ENCODE measurements at regions not wholly inside any gene's neighbourhood (a gene's known extent, or its start where the extent isn't known, plus 50 kb on each side); places are given as distances from the start of the nearest gene placed in this dataset.
"Not testable (repeated sequence)": the region's sequence is repeated elsewhere in the genome, so short reads cannot be mapped to it uniquely, and the experiment has no call there.

- no peaks in the 10 kb centered on the region for H3K27me3 Mint-ChIP-seq
- no peaks in the 10 kb centered on the region for H3K36me3 ChIP-seq (replicated peaks in 1 of 2; ENCODE audit: control extremely low read depth in 1 of 2, control insufficient read depth in 1 of 2, extremely low read depth in 1 of 2, insufficient read depth in 2 of 2, low read length in 1 of 2)
- no peaks in the 10 kb centered on the region for H3K79me2 ChIP-seq (ENCODE audit: control insufficient read depth, insufficient read depth, low read length)
- H3K4me3 ChIP-seq (ENCODE audit: control extremely low read depth in 1 of 5, extremely low read depth in 1 of 5, insufficient read depth in 1 of 5, low read depth in 2 of 5, low read length in 4 of 5): no peak overlapping the region
- H3K4me3 Mint-ChIP-seq: no peak overlapping the region
- no peak overlapping the region for H3K27ac ChIP-seq (ENCODE audit: low read length in 2 of 2)
- no peak overlapping the region for H3K4me2 ChIP-seq (replicated peaks; ENCODE audit: low read depth, low read length, poor library complexity, severe bottlenecking)
- WGBS (ENCODE audit: insufficient coverage): 100% methylated on average over 2 of the region's 3 CpGs
- ATAC-seq (ENCODE audit: low read depth) (no peak), DNase-seq (no peak)
- no peaks in the 10 kb centered on the region for H3K27me3 ChIP-seq (replicated peaks in 1 of 4; ENCODE audit: control extremely low read depth in 1 of 4, control insufficient read depth in 3 of 4, insufficient read depth in 4 of 4, low read length in 3 of 4)
- H3K4me1 Mint-ChIP-seq: no peaks in the 10 kb centered on the region
- TF ChIP-seq CTCF (IDR thresholded peaks at IDR 0.05) (no peak), EZH2 (IDR thresholded peaks at IDR 0.05; ENCODE audit: borderline replicate concordance, insufficient read depth, low read depth, low read length, poor library complexity, severe bottlenecking) (no peak)
- ChIA-PET CTCF (no interaction called here), POLR2A (no interaction called here)
- H3K9me3 Mint-ChIP-seq (ENCODE audit: insufficient read depth): no peaks in the 10 kb centered on the region
- no peaks in the 10 kb centered on the region for H3K4me1 ChIP-seq (ENCODE audit: control insufficient read depth in 2 of 2, insufficient read depth in 2 of 2, low read length in 2 of 2)
- intact Hi-C loops (cut with micrococcal nuclease): no loop called here
- no peak overlapping the region for H2AFZ ChIP-seq (ENCODE audit: insufficient read depth, low read depth, low read length, poor library complexity, severe bottlenecking)
- no peak overlapping the region for H3K27ac Mint-ChIP-seq
- no peaks in the 10 kb centered on the region for H4K20me1 ChIP-seq (ENCODE audit: control insufficient read depth, insufficient read depth, low read length, poor library complexity, severe bottlenecking)
- H3K9ac ChIP-seq (ENCODE audit: low read length): no peak overlapping the region
- no peaks in the 10 kb centered on the region for H3K9me3 ChIP-seq (ENCODE audit: control extremely low read depth in 1 of 3, control insufficient read depth in 2 of 3, insufficient read depth in 1 of 3, low read length in 2 of 3)
These were observed 388.2 kb upstream of the SYNCRIP start for GRCh38 chr6:86030875-86031274.

- Mint-ChIP-seq H3K4me3 (no peak overlapping the region), H3K27ac (no peak overlapping the region), H3K27me3 (no peaks in the 10 kb centered on the region), H3K4me1 (no peaks in the 10 kb centered on the region), H3K9me3 (ENCODE audit: insufficient read depth) (no peaks in the 10 kb centered on the region)
- no peaks in the 10 kb centered on the region for H3K36me3 ChIP-seq (replicated peaks in 1 of 2; ENCODE audit: control extremely low read depth in 1 of 2, control insufficient read depth in 1 of 2, extremely low read depth in 1 of 2, insufficient read depth in 2 of 2, low read length in 1 of 2)
- H3K27ac ChIP-seq (ENCODE audit: low read length in 2 of 2): no peak overlapping the region
- TF ChIP-seq CTCF (IDR thresholded peaks at IDR 0.05) (no peak), EZH2 (IDR thresholded peaks at IDR 0.05; ENCODE audit: borderline replicate concordance, insufficient read depth, low read depth, low read length, poor library complexity, severe bottlenecking) (no peak)
- no peak overlapping the region for H3K9ac ChIP-seq (ENCODE audit: low read length)
- intact Hi-C loops (cut with micrococcal nuclease): no loop called here
- H3K4me1 ChIP-seq (ENCODE audit: control insufficient read depth in 2 of 2, insufficient read depth in 2 of 2, low read length in 2 of 2): no peaks in the 10 kb centered on the region
- no peak for ATAC-seq (ENCODE audit: low read depth)
- CTCF ChIA-PET: no interaction called here
- H3K4me3 ChIP-seq (ENCODE audit: control extremely low read depth in 1 of 5, extremely low read depth in 1 of 5, insufficient read depth in 1 of 5, low read depth in 2 of 5, low read length in 4 of 5): no peak overlapping the region
- no peaks in the 10 kb centered on the region for H3K27me3 ChIP-seq (replicated peaks in 1 of 4; ENCODE audit: control extremely low read depth in 1 of 4, control insufficient read depth in 3 of 4, insufficient read depth in 4 of 4, low read length in 3 of 4)
- no peak overlapping the region for H2AFZ ChIP-seq (ENCODE audit: insufficient read depth, low read depth, low read length, poor library complexity, severe bottlenecking)
- no peaks in the 10 kb centered on the region for H3K9me3 ChIP-seq (ENCODE audit: control extremely low read depth in 1 of 3, control insufficient read depth in 2 of 3, insufficient read depth in 1 of 3, low read length in 2 of 3)
- no peak for DNase-seq
- no peaks in the 10 kb centered on the region for H4K20me1 ChIP-seq (ENCODE audit: control insufficient read depth, insufficient read depth, low read length, poor library complexity, severe bottlenecking)
- POLR2A ChIA-PET: no interaction called here
- no peak overlapping the region for H3K4me2 ChIP-seq (replicated peaks; ENCODE audit: low read depth, low read length, poor library complexity, severe bottlenecking)
- no peaks in the 10 kb centered on the region for H3K79me2 ChIP-seq (ENCODE audit: control insufficient read depth, insufficient read depth, low read length)
These were observed 386.1 kb upstream of the SYNCRIP start for GRCh38 chr6:86028776-86029175.

GRCh38 chr6:86026890-86027289 lies 384.2 kb upstream of the SYNCRIP start:
- H3K9me3 ChIP-seq (ENCODE audit: control extremely low read depth in 1 of 3, control insufficient read depth in 2 of 3, insufficient read depth in 1 of 3, low read length in 2 of 3); H4K20me1 ChIP-seq (ENCODE audit: control insufficient read depth, insufficient read depth, low read length, poor library complexity, severe bottlenecking); H2AFZ ChIP-seq (ENCODE audit: insufficient read depth, low read depth, low read length, poor library complexity, severe bottlenecking); H3K9ac ChIP-seq (ENCODE audit: low read length); POLR2A ChIA-PET; H3K4me2 ChIP-seq (replicated peaks; ENCODE audit: low read depth, low read length, poor library complexity, severe bottlenecking); ATAC-seq (ENCODE audit: low read depth); CTCF ChIA-PET; H3K27me3 ChIP-seq (replicated peaks in 1 of 4; ENCODE audit: control extremely low read depth in 1 of 4, control insufficient read depth in 3 of 4, insufficient read depth in 4 of 4, low read length in 3 of 4); H3K27ac Mint-ChIP-seq; H3K4me1 ChIP-seq (ENCODE audit: control insufficient read depth in 2 of 2, insufficient read depth in 2 of 2, low read length in 2 of 2); H3K36me3 ChIP-seq (replicated peaks in 1 of 2; ENCODE audit: control extremely low read depth in 1 of 2, control insufficient read depth in 1 of 2, extremely low read depth in 1 of 2, insufficient read depth in 2 of 2, low read length in 1 of 2); H3K27me3 Mint-ChIP-seq; H3K4me3 Mint-ChIP-seq; H3K79me2 ChIP-seq (ENCODE audit: control insufficient read depth, insufficient read depth, low read length); DNase-seq; H3K4me1 Mint-ChIP-seq; H3K27ac ChIP-seq (ENCODE audit: low read length in 2 of 2); intact Hi-C loops (cut with micrococcal nuclease); H3K9me3 Mint-ChIP-seq (ENCODE audit: insufficient read depth); H3K4me3 ChIP-seq (ENCODE audit: control extremely low read depth in 1 of 5, extremely low read depth in 1 of 5, insufficient read depth in 1 of 5, low read depth in 2 of 5, low read length in 4 of 5): not testable (repeated sequence)
- WGBS (ENCODE audit: insufficient coverage): 82% methylated on average over 10 of the region's 10 CpGs
